H1 (cell line): ENCODE measurements at regions not wholly inside any gene's neighbourhood (a gene's known extent, or its start where the extent isn't known, plus 50 kb on each side); places are given as distances from the start of the nearest gene placed in this dataset.

Experiments used
- CTCF ChIA-PET: fragments of 300-600 bp; sonication (Branson Sonifier 250); formaldehyde crosslinking; loops from one replicate; lab custom pipeline; 2021; ENCODE audit not compliant: partially characterized antibody; lab: Charles Lee
- POLR2A ChIA-PET: fragments of 300-600 bp; sonication (Branson Sonifier 250); formaldehyde crosslinking; loops from one replicate; lab custom pipeline; 2021; ENCODE audit warnings: inconsistent platforms; ENCODE audit not compliant: partially characterized antibody; lab: Charles Lee
- DNase-seq, 2 experiments: peaks; one replicate each; pipeline versions ENCODE4 v3.0.0 to v3.0.0-alpha.2; 2010 to 2022; ENCODE audit warnings: low spot score in 2 of 2, low read depth in 1 of 2, mixed read lengths in 1 of 2
- FAIRE-seq: peaks from 2 replicates; lab custom pipeline; 2011; peaks lifted over from hg19 to GRCh38; lab: Jason Lieb, UNC
- H2AFZ ChIP-seq: 2 replicates; pipeline ENCODE4 v1.8.1; 2012; ENCODE audit warnings: low read length, inconsistent platforms
- H2AK5ac ChIP-seq: 2 replicates; pipeline ENCODE4 v1.6.1; 2013; ENCODE audit warnings: low read depth, low read length
- H2BK120ac ChIP-seq: replicated peaks from 2 replicates; pipeline ENCODE3; 2013; ENCODE audit warnings: low read depth, low read length, inconsistent platforms
- H2BK12ac ChIP-seq: 2 replicates; pipeline ENCODE4 v1.6.1; 2013; ENCODE audit warnings: low read depth, low read length
- H2BK15ac ChIP-seq: 2 replicates; pipeline ENCODE4 v1.6.1; 2013; ENCODE audit warnings: low read length
- H2BK20ac ChIP-seq: 2 replicates; pipeline ENCODE4 v1.6.1; 2013; ENCODE audit warnings: low read length
- H2BK5ac ChIP-seq: 2 replicates; pipeline ENCODE4 v1.6.1; 2013; ENCODE audit warnings: low read depth, low read length
- H3K14ac ChIP-seq: 2 replicates; pipeline ENCODE4 v1.6.1; 2013; ENCODE audit warnings: inconsistent platforms; ENCODE audit not compliant: insufficient read length
- H3K18ac ChIP-seq: 2 replicates; pipeline ENCODE4 v1.6.1; 2013; ENCODE audit warnings: low read length; ENCODE audit errors: extremely low read depth
- H3K23ac ChIP-seq: 2 replicates; pipeline ENCODE4 v1.6.1; 2013; ENCODE audit warnings: inconsistent platforms; ENCODE audit not compliant: insufficient read length
- H3K23me2 ChIP-seq: 2 replicates; pipeline ENCODE4 v1.6.1; 2013; ENCODE audit warnings: low read depth, low read length
- H3K27ac ChIP-seq: 2 replicates; pipeline ENCODE4 v1.6.1; 2011; ENCODE audit warnings: low read depth, low read length, inconsistent platforms
- H3K27me3 ChIP-seq, 4 experiments: replicated peaks in 1 of 4; 1 replicate in 1 of 4; 2 replicates in 3 of 4; pipeline versions ENCODE4 v1.6.1 to v1.8.1; 2011 to 2013; ENCODE audit warnings: low read length in 3 of 4, mild to moderate bottlenecking in 3 of 4, inconsistent platforms in 2 of 4, mixed read lengths in 2 of 4, moderate library complexity in 1 of 4; ENCODE audit not compliant: control insufficient read depth in 3 of 4, insufficient read depth in 3 of 4; ENCODE audit errors: extremely low read depth in 1 of 4
- H3K36me3 ChIP-seq, 4 experiments: 2 replicates each; pipeline versions ENCODE4 v1.6.1 to v1.8.1; 2011 to 2013; ENCODE audit warnings: mild to moderate bottlenecking in 4 of 4, low read length in 3 of 4, moderate library complexity in 2 of 4, control low read depth in 1 of 4, inconsistent platforms in 1 of 4; ENCODE audit not compliant: insufficient read depth in 4 of 4, control insufficient read depth in 2 of 4
- H3K4ac ChIP-seq: replicated peaks from 2 replicates; pipeline ENCODE3; 2013; ENCODE audit warnings: low read length, low read depth, mixed read lengths, inconsistent platforms; ENCODE audit not compliant: insufficient read length
- H3K4me1 ChIP-seq, 4 experiments: replicated peaks in 1 of 4; 1 replicate in 1 of 4; 2 replicates in 3 of 4; pipeline versions ENCODE4 v1.6.1 to v1.8.1; 2011 to 2013; ENCODE audit warnings: low read length in 3 of 4, inconsistent platforms in 2 of 4, mixed read lengths in 1 of 4; ENCODE audit not compliant: insufficient read depth in 4 of 4, control insufficient read depth in 3 of 4
- H3K4me2 ChIP-seq, 2 experiments: 2 replicates each; pipeline versions ENCODE4 v1.6.1 to v1.8.1; 2011 to 2013; ENCODE audit warnings: low read depth in 2 of 2, low read length in 2 of 2, control low read depth in 1 of 2, inconsistent platforms in 1 of 2, mild to moderate bottlenecking in 1 of 2; ENCODE audit not compliant: insufficient read depth in 1 of 2
- H3K4me3 ChIP-seq, 4 experiments: fragments of 200-600, 300-600 bp in 1 of 4; sonication (generic), shearing (Covaris generic), sonication (Bioruptor Twin) in 1 of 4; 2 replicates each; pipeline versions ENCODE4 v1.5.1 to v1.8.1; 2011 to 2016; ENCODE audit warnings: low read length in 4 of 4, low read depth in 3 of 4, control low read depth in 2 of 4, inconsistent platforms in 2 of 4, mild to moderate bottlenecking in 2 of 4, mixed read lengths in 1 of 4, moderate library complexity in 1 of 4; ENCODE audit not compliant: insufficient read depth in 2 of 4; ENCODE audit errors: extremely low read depth in 1 of 4
- H3K56ac ChIP-seq: replicated peaks from 2 replicates; pipeline ENCODE3; 2013; ENCODE audit warnings: low read depth, mild to moderate bottlenecking, mixed read lengths, low read length, inconsistent platforms; ENCODE audit not compliant: insufficient read length
- H3K79me1 ChIP-seq: 2 replicates; pipeline ENCODE4 v1.6.1; 2013; ENCODE audit warnings: low read depth, low read length, control low read depth
- H3K79me2 ChIP-seq, 2 experiments: 2 replicates each; pipeline versions ENCODE4 v1.6.1 to v1.8.1; 2012 to 2013; ENCODE audit warnings: low read length in 2 of 2, mild to moderate bottlenecking in 2 of 2, inconsistent platforms in 1 of 2; ENCODE audit not compliant: insufficient read depth in 2 of 2, control insufficient read depth in 1 of 2
- H3K9ac ChIP-seq, 4 experiments: replicated peaks in 1 of 4; 1 replicate in 1 of 4; 2 replicates in 3 of 4; pipeline versions ENCODE4 v1.6.1 to v1.8.1; 2011 to 2013; ENCODE audit warnings: low read depth in 3 of 4, low read length in 3 of 4, control low read depth in 2 of 4, mild to moderate bottlenecking in 2 of 4, moderate library complexity in 2 of 4, inconsistent platforms in 1 of 4; ENCODE audit errors: extremely low read depth in 1 of 4
- H3K9me3 ChIP-seq, 2 experiments: 2 replicates each; pipeline versions ENCODE4 v1.6.1 to v1.8.1; 2012 to 2013; ENCODE audit warnings: mild to moderate bottlenecking in 2 of 2, moderate library complexity in 2 of 2, control low read depth in 1 of 2, inconsistent platforms in 1 of 2, low read depth in 1 of 2, low read length in 1 of 2, mixed read lengths in 1 of 2; ENCODE audit not compliant: insufficient read depth in 2 of 2
- H4K20me1 ChIP-seq, 2 experiments: replicated peaks in 1 of 2; 2 replicates each; pipeline versions ENCODE3 to v1.8.1; 2011 to 2013; ENCODE audit warnings: inconsistent platforms in 2 of 2, low read length in 2 of 2, mild to moderate bottlenecking in 1 of 2; ENCODE audit not compliant: insufficient read depth in 2 of 2, control insufficient read depth in 1 of 2
- H4K5ac ChIP-seq: 2 replicates; pipeline ENCODE4 v1.6.1; 2013; ENCODE audit warnings: low read length, low read depth, mixed read lengths, inconsistent platforms; ENCODE audit not compliant: insufficient read length
- H4K8ac ChIP-seq: 2 replicates; pipeline ENCODE4 v1.8.0; 2013; ENCODE audit warnings: mild to moderate bottlenecking, moderate library complexity, low read length, inconsistent platforms; ENCODE audit not compliant: insufficient read depth; ENCODE audit errors: extremely low read depth
- H4K91ac ChIP-seq: replicated peaks from 2 replicates; pipeline ENCODE3; 2013; ENCODE audit warnings: low read length, mixed read lengths, inconsistent platforms; ENCODE audit not compliant: insufficient read length
- CBX5 ChIP-seq: fragments of 300-800, 300-1000 bp; sonication (generic); IDR thresholded peaks from 2 replicates; pipeline ENCODE4 v1.7.1; 2016; ENCODE audit warnings: antibody characterized with exemption, low read length, low read depth
- CBX8 ChIP-seq: fragments of 300-800, 300-1000 bp; sonication (generic); IDR thresholded peaks from 2 replicates; pipeline ENCODE4 v1.7.1; 2016; ENCODE audit warnings: low read depth, low read length, borderline replicate concordance
- EZH2 ChIP-seq: fragments of 200-600 bp; sonication (generic); IDR thresholded peaks from 2 replicates; pipeline ENCODE4 v1.7.1; 2012; ENCODE audit warnings: low read depth, mild to moderate bottlenecking, moderate library complexity, low read length, inconsistent platforms; ENCODE audit not compliant: severe bottlenecking
- JUN ChIP-seq: IDR thresholded peaks from 2 replicates; pipeline ENCODE4 v1.6.1; 2011; ENCODE audit warnings: low read depth, mild to moderate bottlenecking, improper control_type of control experiment, low read length
- KDM1A ChIP-seq: fragments of 200-600, 300-600 bp; sonication (generic); IDR thresholded peaks from 2 replicates; pipeline ENCODE4 v1.7.1; 2016; ENCODE audit warnings: mild to moderate bottlenecking, low read length, borderline replicate concordance
- KDM5A ChIP-seq: fragments of 200-600 bp; IDR thresholded peaks from 2 replicates; pipeline ENCODE4 v1.7.1; 2012; ENCODE audit warnings: mild to moderate bottlenecking, low read length, inconsistent platforms, mixed read lengths
- MAFK ChIP-seq: IDR thresholded peaks from 2 replicates; pipeline ENCODE4 v1.6.1; 2012; ENCODE audit warnings: low read depth, mild to moderate bottlenecking, improper control_type of control experiment, low read length
- NANOG ChIP-seq: IDR thresholded peaks from 2 replicates; pipeline ENCODE4 v1.6.1; 2011; ENCODE audit warnings: low read length, low read depth, mild to moderate bottlenecking, inconsistent platforms; ENCODE audit not compliant: insufficient read depth, poor library complexity, severe bottlenecking
- PHF8 ChIP-seq: fragments of 200-600 bp; sonication (generic); conservative IDR thresholded peaks from 2 replicates; pipeline ENCODE4 v1.7.1; 2012; ENCODE audit warnings: low read depth, mild to moderate bottlenecking, inconsistent platforms, low read length, moderate library complexity
- RNF2 ChIP-seq: fragments of 200-900, 300-1000 bp; sonication (generic); IDR thresholded peaks from 2 replicates; pipeline ENCODE4 v1.7.1; 2016; ENCODE audit warnings: borderline replicate concordance, low read depth, mild to moderate bottlenecking, antibody characterized with exemption, low read length; ENCODE audit not compliant: poor library complexity, severe bottlenecking; ENCODE audit errors: missing control alignments
- SP2 ChIP-seq: IDR thresholded peaks from 2 replicates; pipeline ENCODE4 v1.6.1; 2012; ENCODE audit warnings: mild to moderate bottlenecking, low read length, inconsistent platforms
- YY1 ChIP-seq: IDR thresholded peaks from 2 replicates; pipeline ENCODE4 v1.6.1; 2011; ENCODE audit warnings: low read depth, mild to moderate bottlenecking, low read length
- WGBS, 2 experiments: shearing (Covaris generic) in 1 of 2; methylation state at CpG; one replicate each; pipeline versions ENCODE4 v1.1.6 to v1.1.7; 2013 to 2015; ENCODE audit warnings: low lambda C conversion rate in 2 of 2, mixed read lengths in 2 of 2, inconsistent platforms in 1 of 2, low coverage in 1 of 2, missing lambda C conversion rate in 1 of 2; ENCODE audit not compliant: insufficient replicate concordance in 2 of 2, insufficient coverage in 1 of 2, insufficient read length in 1 of 2; ENCODE audit errors: extremely low coverage in 1 of 2, missing lambda C conversion rate in 1 of 2; 5-methylcytosine and 5-hydroxymethylcytosine counted together
- TF ChIP-seq, protein P1 (sequence below): IDR thresholded peaks from 2 replicates; pipeline ENCODE4 v1.6.1; 2012; ENCODE audit warnings: low read length, inconsistent platforms

DNA sequence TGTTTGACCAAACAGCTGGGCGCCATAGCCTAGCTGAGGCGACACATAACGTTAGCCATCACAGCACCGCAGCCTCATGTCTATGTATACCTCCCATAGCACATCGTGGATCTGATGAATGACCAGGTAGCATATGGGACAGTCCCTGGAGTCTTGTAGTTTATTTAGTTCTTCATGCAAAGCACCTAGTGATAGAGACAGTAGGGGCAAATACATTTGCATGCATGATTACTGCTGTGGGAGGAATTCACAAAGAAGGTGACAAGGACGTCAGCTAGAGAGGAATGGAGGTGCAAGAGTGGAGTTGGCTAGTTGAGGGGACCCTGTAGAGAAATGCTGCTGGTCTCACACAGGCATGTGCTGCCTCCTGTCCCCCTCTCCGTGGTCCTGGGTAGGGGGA, 478.9 kb upstream of the HS6ST1 start:
- Histone ChIP-seq H4K8ac (no peak overlapping the region), H2BK20ac (no peak overlapping the region), H3K9ac (no peak overlapping the region), H3K4ac (no peak overlapping the region), H3K4me2 (no peak overlapping the region), H3K56ac (no peak overlapping the region), H2BK12ac (no peak overlapping the region), H3K79me1 (no peaks in the 10 kb centered on the region), H3K9me3 (no peaks in the 10 kb centered on the region), H4K5ac (no peak overlapping the region), H3K4me3 (no peak overlapping the region), H2BK15ac (no peak overlapping the region), H3K27me3 (peaks cover 0 to 3% (median 0%) of the 10 kb centered on the region in 4 experiments; a peak in 1 of 7 replicates), H2BK120ac (no peak overlapping the region), H3K4me1 (no peaks in the 10 kb centered on the region), H2AFZ (no peak overlapping the region), H2AK5ac (no peak overlapping the region), H3K23ac (no peak overlapping the region), H3K27ac (no peak overlapping the region), H3K79me2 (no peaks in the 10 kb centered on the region), H2BK5ac (no peak overlapping the region), H3K36me3 (no peaks in the 10 kb centered on the region), H3K18ac (no peak overlapping the region), H3K23me2 (peaks cover 3% of the 10 kb centered on the region), H4K20me1 (peaks cover 0 to 4% of the 10 kb centered on the region in 2 experiments), H4K91ac (no peak overlapping the region), H3K14ac (no peak overlapping the region)
- DNase-seq = no peak
- CTCF ChIA-PET = interaction anchor here (0.9 to 1.3 kb wide), 2 partner anchors 11 to 47 kb away, joined by 3 to 5 read pairs; no protein-coding TSS in a partner anchor
- no peak for FAIRE-seq
- 91% methylated on average over 7 of the region's 7 CpGs; no CpG with 5 or more reads in 1 of the 2 experiments for WGBS, 2 experiments
- POLR2A ChIA-PET = no interaction called here
- TF ChIP-seq MAFK (no peak), CBX5 (no peak), KDM1A (no peak), CBX8 (no peak), PHF8 (no peak), KDM5A (no peak), NANOG (no peak), SP2 (no peak), EZH2 (no peak), JUN (no peak), YY1 (no peak), RNF2 (no peak)
- TF ChIP-seq, protein P1, sequence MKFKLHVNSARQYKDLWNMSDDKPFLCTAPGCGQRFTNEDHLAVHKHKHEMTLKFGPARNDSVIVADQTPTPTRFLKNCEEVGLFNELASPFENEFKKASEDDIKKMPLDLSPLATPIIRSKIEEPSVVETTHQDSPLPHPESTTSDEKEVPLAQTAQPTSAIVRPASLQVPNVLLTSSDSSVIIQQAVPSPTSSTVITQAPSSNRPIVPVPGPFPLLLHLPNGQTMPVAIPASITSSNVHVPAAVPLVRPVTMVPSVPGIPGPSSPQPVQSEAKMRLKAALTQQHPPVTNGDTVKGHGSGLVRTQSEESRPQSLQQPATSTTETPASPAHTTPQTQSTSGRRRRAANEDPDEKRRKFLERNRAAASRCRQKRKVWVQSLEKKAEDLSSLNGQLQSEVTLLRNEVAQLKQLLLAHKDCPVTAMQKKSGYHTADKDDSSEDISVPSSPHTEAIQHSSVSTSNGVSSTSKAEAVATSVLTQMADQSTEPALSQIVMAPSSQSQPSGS = no peak
